Gastrocnemius medialis (tissue), 4 donors: ENCODE measurements at regions not wholly inside any gene's neighbourhood (a gene's known extent, or its start where the extent isn't known, plus 50 kb on each side); places are given as distances from the start of the nearest gene placed in this dataset.

Source experiments
- ATAC-seq, 2 donors: fragments of 150-250 bp; one replicate each; pipeline ENCODE4 v1.9.1; 2016
- DNase-seq, 2 donors: peaks; one replicate each; pipeline ENCODE4 v3.0.0-alpha.2; 2019
- H3K27ac ChIP-seq, 4 donors: fragments of 200-600 bp; sonication (generic); 1 replicate in 1 of 4; 2 replicates in 3 of 4; pipeline ENCODE4 v1.5.1; 2016 to 2018; ENCODE audit warnings: mild to moderate bottlenecking in 2 of 4, moderate library complexity in 1 of 4
- H3K27me3 ChIP-seq, 3 donors: fragments of 200-600 bp; sonication (generic) in 2 of 3; 1 replicate in 1 of 3; 2 replicates in 2 of 3; pipeline versions ENCODE4 v1.5.1 to v1.6.0; 2016 to 2019; ENCODE audit warnings: mild to moderate bottlenecking in 1 of 3, moderate library complexity in 1 of 3
- H3K36me3 ChIP-seq, 2 donors: fragments of 200-600 bp; sonication (generic) in 1 of 2; one replicate each; pipeline ENCODE4 v1.5.1; 2017 to 2018
- H3K4me1 ChIP-seq, 2 donors: fragments of 200-600 bp; sonication (generic) in 1 of 2; one replicate each; pipeline ENCODE4 v1.5.1; 2016 to 2017; ENCODE audit warnings: mild to moderate bottlenecking in 2 of 2
- H3K4me3 ChIP-seq, 4 donors: fragments of 200-600 bp; sonication (generic) in 3 of 4; 1 replicate in 1 of 4; 2 replicates in 3 of 4; pipeline ENCODE4 v1.5.1; 2016 to 2019; ENCODE audit warnings: mild to moderate bottlenecking in 2 of 4
- H3K9me3 ChIP-seq, 3 donors: fragments of 200-600 bp; sonication (generic) in 2 of 3; 1 replicate in 1 of 3; 2 replicates in 2 of 3; pipeline ENCODE4 v1.5.1; 2016 to 2019
- CTCF ChIP-seq, 5 experiments: fragments of 450-650 bp in 3 of 5; fragments of 200-600 bp in 2 of 5; sonication (generic) in 2 of 5; IDR thresholded peaks in 4 of 5; conservative IDR thresholded peaks in 1 of 5; 1 replicate in 4 of 5; 2 replicates in 1 of 5; pipeline ENCODE4 v1.5.1; 2016 to 2019; ENCODE audit warnings: antibody characterized with exemption in 5 of 5, mild to moderate bottlenecking in 3 of 5, moderate library complexity in 3 of 5
- POLR2A ChIP-seq, 2 donors: fragments of 450-650 bp; IDR thresholded peaks; one replicate each; pipeline ENCODE4 v1.6.1; 2017; ENCODE audit warnings: antibody characterized with exemption in 2 of 2, mild to moderate bottlenecking in 2 of 2, moderate library complexity in 2 of 2
- in situ Hi-C, 4 donors: fragments of 200-750 bp; cut with MboI; loops; one replicate each; pipeline versions ENCODE4 v1.15.0 to v1.8.0; 2017; ENCODE audit warnings: low sequenced_read_pairs in 4 of 4
- intact Hi-C: fragments of 100-400 bp; cut with DNase I; formaldehyde crosslinking; loops from one replicate; pipeline ENCODE4 v1.15.1; 2023; ENCODE audit warnings: low total_unique reads

- Histone ChIP-seq H3K9me3 (no peaks in the 10 kb centered on the region), H3K4me1 (no peaks in the 10 kb centered on the region), H3K36me3 (no peaks in the 10 kb centered on the region), H3K27me3 (peaks cover 0 to 5% (median 0%) of the 10 kb centered on the region in 3 donors), H3K4me3 (no peak overlapping the region), H3K27ac (no peak overlapping the region)
- no peak for ATAC-seq
- no peak for TF ChIP-seq CTCF (IDR thresholded peaks at IDR 0.05 in 4 of 5, conservative IDR thresholded peaks at IDR 0.05 in 1 of 5)
- TF ChIP-seq POLR2A (IDR thresholded peaks at IDR 0.05): no peak
- intact Hi-C loops (no loop called here), in situ Hi-C loops (no loop called here)
- DNase-seq: no peak
These were observed 75.6 kb upstream of the MGMT start for GRCh38 chr10:129391464-129391863.

- TF ChIP-seq POLR2A (IDR thresholded peaks at IDR 0.05): no peak
- TF ChIP-seq CTCF (IDR thresholded peaks at IDR 0.05 in 4 of 5, conservative IDR thresholded peaks at IDR 0.05 in 1 of 5): no peak
- Histone ChIP-seq H3K9me3 (no peaks in the 10 kb centered on the region), H3K27ac (no peak overlapping the region), H3K36me3 (no peaks in the 10 kb centered on the region), H3K4me3 (no peak overlapping the region), H3K27me3 (peaks cover 0 to 5% (median 0%) of the 10 kb centered on the region in 3 donors), H3K4me1 (no peaks in the 10 kb centered on the region)
- DNase-seq: no peak
- ATAC-seq: no peak
- intact Hi-C loops (no loop called here), in situ Hi-C loops (no loop called here)
These were observed 74.2 kb upstream of the MGMT start for GRCh38 chr10:129392855-129393254.

GRCh38 chr10:129393812-129394211, 73.2 kb upstream of the MGMT start:
- Histone ChIP-seq H3K27me3 (peaks cover 0 to 5% (median 0%) of the 10 kb centered on the region in 3 donors), H3K36me3 (no peaks in the 10 kb centered on the region), H3K4me1 (no peaks in the 10 kb centered on the region), H3K9me3 (no peaks in the 10 kb centered on the region), H3K27ac (no peak overlapping the region), H3K4me3 (no peak overlapping the region)
- no peak for TF ChIP-seq CTCF (IDR thresholded peaks at IDR 0.05 in 4 of 5, conservative IDR thresholded peaks at IDR 0.05 in 1 of 5)
- TF ChIP-seq POLR2A (IDR thresholded peaks at IDR 0.05): no peak
- ATAC-seq: no peak
- DNase-seq: no peak
- intact Hi-C loops: no loop called here
- in situ Hi-C loops: no loop called here

- Histone ChIP-seq H3K27me3 (peaks cover 0 to 5% (median 0%) of the 10 kb centered on the region in 3 donors), H3K4me1 (no peaks in the 10 kb centered on the region), H3K36me3 (no peaks in the 10 kb centered on the region), H3K27ac (no peak overlapping the region), H3K4me3 (no peak overlapping the region), H3K9me3 (no peaks in the 10 kb centered on the region)
- intact Hi-C loops (no loop called here), in situ Hi-C loops (no loop called here)
- DNase-seq: no peak
- TF ChIP-seq CTCF (IDR thresholded peaks at IDR 0.05 in 4 of 5, conservative IDR thresholded peaks at IDR 0.05 in 1 of 5): no peak
- no peak for TF ChIP-seq POLR2A (IDR thresholded peaks at IDR 0.05)
- ATAC-seq: no peak
These were observed 72.3 kb upstream of the MGMT start for GRCh38 chr10:129394518-129395328.
